Esophagus (tissue), 2 donors: ENCODE measurements at regions not wholly inside any gene's neighbourhood (a gene's known extent, or its start where the extent isn't known, plus 50 kb on each side); places are given as distances from the start of the nearest gene placed in this dataset.

Experiments
- H3K27ac ChIP-seq, 2 donors: one replicate each; pipeline ENCODE4 v1.5.1; 2013; ENCODE audit warnings: low read depth in 2 of 2, mild to moderate bottlenecking in 2 of 2, inconsistent platforms in 1 of 2, low read length in 1 of 2, moderate library complexity in 1 of 2
- H3K27me3 ChIP-seq, 2 donors: one replicate each; pipeline ENCODE4 v1.6.1; 2013; ENCODE audit warnings: low read length in 2 of 2, control low read depth in 1 of 2, mild to moderate bottlenecking in 1 of 2; ENCODE audit not compliant: insufficient read depth in 2 of 2, control insufficient read depth in 1 of 2
- H3K36me3 ChIP-seq, 2 donors: one replicate each; pipeline ENCODE4 v1.6.1; 2013; ENCODE audit warnings: low read length in 1 of 2; ENCODE audit not compliant: control insufficient read depth in 2 of 2, insufficient read depth in 2 of 2
- H3K4me1 ChIP-seq, 2 donors: one replicate each; pipeline ENCODE4 v1.6.1; 2013; ENCODE audit warnings: low read length in 1 of 2; ENCODE audit not compliant: control insufficient read depth in 2 of 2, insufficient read depth in 2 of 2
- H3K4me3 ChIP-seq, 2 donors: one replicate each; pipeline ENCODE4 v1.5.1; 2013; ENCODE audit warnings: low read length in 2 of 2, mild to moderate bottlenecking in 2 of 2, low read depth in 1 of 2, moderate library complexity in 1 of 2
- H3K9me3 ChIP-seq, 2 donors: one replicate each; pipeline ENCODE4 v1.6.1; 2013; ENCODE audit warnings: mild to moderate bottlenecking in 2 of 2, low read depth in 1 of 2, low read length in 1 of 2, moderate library complexity in 1 of 2; ENCODE audit not compliant: control insufficient read depth in 2 of 2, insufficient read depth in 1 of 2
- WGBS, 2 donors: extraction: QIAGEN DNeasy Blood & Tissue Kit; methylation state at CpG; one replicate each; pipeline ENCODE4 v1.1.7; 2013; 5-methylcytosine and 5-hydroxymethylcytosine counted together
- donor health status: healthy with polysubstance abuse.
- donor health status: Bipolar disorder and iron deficiency.

DNA sequence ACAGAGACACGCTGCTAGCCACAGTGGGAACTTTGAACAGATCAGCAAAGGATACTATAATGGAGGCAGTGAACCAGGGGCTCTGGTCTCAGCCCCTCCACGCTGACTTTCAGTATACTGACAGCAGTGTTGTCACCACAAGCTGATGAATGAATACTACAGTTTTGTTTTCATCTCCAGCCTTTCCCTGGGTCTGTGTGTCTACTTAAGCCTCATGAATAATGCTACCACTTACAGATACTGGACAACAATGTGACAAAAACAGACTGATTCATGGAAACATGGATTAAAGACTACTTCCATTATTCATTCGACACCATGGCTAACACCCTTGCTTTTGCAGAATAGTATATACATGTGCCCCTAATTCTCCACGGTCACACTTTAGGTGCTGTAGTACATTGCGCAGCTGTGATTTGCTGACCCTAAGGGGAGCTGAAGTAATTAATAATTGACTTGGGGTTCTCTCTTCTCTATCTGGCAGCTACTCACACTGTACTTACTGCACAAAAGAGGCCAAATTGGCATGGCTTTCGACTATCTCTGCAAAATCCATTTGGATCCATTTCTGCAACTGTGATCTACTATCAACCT, 203.2 kb upstream of the LYPLAL1 start:
- H3K9me3 ChIP-seq = peaks cover 0 to 2% of the 10 kb centered on the region in 2 donors
- H3K36me3 ChIP-seq = no peaks in the 10 kb centered on the region
- 81 to 82% methylated on average over 6 of the region's 6 CpGs for WGBS, 2 donors
- H3K4me1 ChIP-seq = no peaks in the 10 kb centered on the region
- H3K27me3 ChIP-seq = no peaks in the 10 kb centered on the region
- H3K27ac ChIP-seq = no peak overlapping the region
- no peak overlapping the region for H3K4me3 ChIP-seq

DNA sequence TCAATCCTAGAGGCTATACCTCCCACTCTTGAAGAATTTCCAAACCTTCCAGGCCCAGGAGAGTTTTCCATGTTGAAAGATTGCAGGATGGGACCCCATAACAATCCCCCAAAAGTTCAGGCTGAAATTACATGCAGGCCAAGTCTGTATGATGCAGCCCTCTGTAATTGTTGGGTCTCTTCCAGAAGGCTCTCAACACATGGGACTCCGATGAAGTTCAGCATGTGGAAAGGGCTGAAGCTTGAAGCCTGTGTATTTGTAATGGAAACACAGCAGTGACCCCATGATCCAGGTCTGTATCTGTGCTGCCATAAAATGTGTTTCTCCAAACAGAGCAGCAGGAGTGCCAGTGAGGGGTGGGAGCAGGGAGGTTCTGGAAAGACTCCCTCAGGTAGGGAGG, 202.5 kb upstream of the LYPLAL1 start:
- H3K36me3 ChIP-seq = no peaks in the 10 kb centered on the region
- no peak overlapping the region for H3K4me3 ChIP-seq
- no peaks in the 10 kb centered on the region for H3K27me3 ChIP-seq
- H3K9me3 ChIP-seq = peaks cover 0 to 2% of the 10 kb centered on the region in 2 donors
- 75 to 83% methylated on average over 1 of the region's 1 CpG for WGBS, 2 donors
- H3K27ac ChIP-seq = no peak overlapping the region
- H3K4me1 ChIP-seq = no peaks in the 10 kb centered on the region

DNA sequence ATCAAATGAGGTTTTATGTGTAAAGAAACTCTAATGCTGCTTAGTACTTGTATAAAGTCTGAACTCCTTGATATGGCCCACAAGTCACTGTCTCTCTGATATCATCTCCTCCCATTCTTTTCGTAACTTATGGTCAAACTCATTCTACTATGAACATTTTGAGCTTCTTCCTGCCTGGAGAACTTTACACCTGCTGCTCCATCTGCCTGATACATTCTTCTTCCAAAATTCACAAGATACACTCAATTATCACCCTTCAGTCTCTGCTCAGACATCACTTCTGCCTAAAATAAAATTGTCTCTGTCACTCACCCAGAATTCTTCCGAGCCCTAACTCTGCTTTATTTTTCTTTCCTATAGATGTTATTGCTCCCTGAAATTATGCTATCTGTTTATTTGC, 192.8 kb upstream of the LYPLAL1 start:
- Histone ChIP-seq H3K27ac (no peak overlapping the region), H3K27me3 (no peaks in the 10 kb centered on the region), H3K4me1 (no peaks in the 10 kb centered on the region), H3K4me3 (no peak overlapping the region), H3K9me3 (peaks cover 2% of the 10 kb centered on the region in 2 donors), H3K36me3 (no peaks in the 10 kb centered on the region)
- 85 to 90% methylated on average over 2 of the region's 2 CpGs for WGBS, 2 donors

DNA sequence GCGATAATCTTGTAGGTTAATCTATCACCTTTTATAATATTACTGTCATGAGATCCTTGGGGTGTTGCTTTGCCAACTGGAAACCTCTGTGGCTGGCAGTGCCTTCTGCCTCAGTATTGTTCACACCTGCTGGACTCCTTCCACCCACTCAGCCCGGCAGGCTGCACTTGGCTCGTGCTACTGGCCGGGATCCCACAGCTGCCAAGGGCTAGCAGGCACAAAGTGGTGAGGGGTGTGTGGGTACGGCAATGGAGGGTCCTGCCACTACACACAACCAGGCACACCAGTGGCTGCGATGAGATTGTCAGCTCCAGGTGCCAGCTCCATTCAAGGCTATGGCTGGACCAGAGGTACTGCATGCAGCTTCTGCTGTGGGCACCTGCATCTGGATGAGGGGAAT, 191.2 kb upstream of the LYPLAL1 start:
- H3K9me3 ChIP-seq = peaks cover 2% of the 10 kb centered on the region in 2 donors
- no peak overlapping the region for H3K4me3 ChIP-seq
- no peaks in the 10 kb centered on the region for H3K27me3 ChIP-seq
- H3K27ac ChIP-seq = no peak overlapping the region
- WGBS, 2 donors = 56 to 60% methylated on average over 6 of the region's 6 CpGs
- H3K4me1 ChIP-seq = no peaks in the 10 kb centered on the region
- H3K36me3 ChIP-seq = no peaks in the 10 kb centered on the region

DNA sequence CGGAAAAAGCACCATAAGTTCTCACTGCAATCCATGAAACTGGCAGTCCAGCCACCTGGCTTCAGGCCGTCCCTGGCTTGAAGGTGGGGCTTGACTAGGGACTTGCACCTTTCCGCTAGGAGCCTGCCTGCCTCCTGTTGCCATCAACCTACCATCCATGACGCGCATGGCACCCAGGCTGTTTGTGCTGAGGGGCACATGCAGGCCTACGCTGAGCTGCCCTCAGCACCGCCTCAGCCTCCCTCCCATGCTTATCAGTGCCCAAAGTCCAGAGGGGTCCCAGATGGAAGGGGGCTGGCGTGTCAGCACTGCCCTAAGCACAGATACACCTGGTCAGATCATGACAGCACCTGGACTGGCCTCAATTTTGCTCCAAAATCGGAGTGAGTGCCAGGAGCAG, 190.2 kb upstream of the LYPLAL1 start:
- Histone ChIP-seq H3K36me3 (no peaks in the 10 kb centered on the region), H3K9me3 (peaks cover 2% of the 10 kb centered on the region in 2 donors), H3K27me3 (no peaks in the 10 kb centered on the region), H3K4me1 (no peaks in the 10 kb centered on the region), H3K4me3 (no peak overlapping the region), H3K27ac (no peak overlapping the region)
- 91 to 93% methylated on average over 9 of the region's 9 CpGs for WGBS, 2 donors

DNA sequence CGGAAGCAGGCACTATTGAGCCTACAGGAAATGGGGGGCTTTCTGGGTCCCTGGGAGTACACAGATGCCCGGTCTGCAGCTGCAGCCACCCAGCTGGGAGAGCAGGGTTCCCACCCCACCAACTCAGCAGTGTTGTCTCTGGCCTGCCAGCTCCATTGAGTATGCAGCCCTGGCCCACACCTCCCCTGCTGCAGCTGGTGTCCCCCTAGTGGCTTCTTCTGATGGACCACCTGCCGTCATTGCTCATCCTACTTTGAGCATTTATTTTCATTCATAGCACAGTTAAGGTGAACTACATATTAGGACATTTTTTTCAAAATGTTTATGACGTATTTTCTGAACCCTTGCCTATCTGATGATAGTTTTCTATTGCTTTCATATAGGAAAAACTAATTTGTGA, 189.8 kb upstream of the LYPLAL1 start:
- 91% methylated on average over 4 of the region's 4 CpGs for WGBS, 2 donors
- H3K27ac ChIP-seq = no peak overlapping the region
- no peak overlapping the region for H3K4me3 ChIP-seq
- peaks cover 2% of the 10 kb centered on the region in 2 donors for H3K9me3 ChIP-seq
- no peaks in the 10 kb centered on the region for H3K4me1 ChIP-seq
- H3K36me3 ChIP-seq = no peaks in the 10 kb centered on the region
- no peaks in the 10 kb centered on the region for H3K27me3 ChIP-seq

DNA sequence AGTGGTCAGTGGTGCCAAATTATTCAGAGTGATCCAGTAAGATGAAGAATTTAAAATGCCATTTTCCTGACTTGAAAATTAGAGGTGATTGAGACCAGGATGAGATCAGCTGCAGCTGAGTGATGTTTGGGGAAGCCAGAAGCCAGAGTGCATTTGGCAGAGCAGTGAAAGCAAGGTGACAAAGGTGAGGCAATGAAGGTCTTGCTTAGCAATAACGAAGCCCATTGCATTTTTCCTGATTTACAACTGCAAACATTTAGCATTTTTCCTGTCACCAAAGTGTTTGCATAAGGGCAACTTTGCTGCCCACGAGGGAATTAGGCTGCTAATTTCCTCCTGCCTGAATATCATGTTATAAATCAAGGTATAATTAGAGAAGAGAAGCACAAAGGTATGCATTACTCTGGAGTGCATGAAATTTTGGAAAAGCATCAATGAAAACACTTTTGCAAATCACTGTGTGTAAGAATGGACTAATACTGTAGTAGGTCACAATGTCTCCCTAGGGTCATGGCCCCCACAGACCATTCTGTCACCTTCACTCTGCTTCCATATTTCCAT, 188.2 kb upstream of the LYPLAL1 start:
- 31 to 32% methylated on average over 2 of the region's 2 CpGs for WGBS, 2 donors
- H3K4me3 ChIP-seq = no peak overlapping the region
- no peaks in the 10 kb centered on the region for H3K4me1 ChIP-seq
- no peaks in the 10 kb centered on the region for H3K36me3 ChIP-seq
- no peak overlapping the region for H3K27ac ChIP-seq
- no peaks in the 10 kb centered on the region for H3K27me3 ChIP-seq
- H3K9me3 ChIP-seq = peaks cover 2 to 4% of the 10 kb centered on the region in 2 donors

DNA sequence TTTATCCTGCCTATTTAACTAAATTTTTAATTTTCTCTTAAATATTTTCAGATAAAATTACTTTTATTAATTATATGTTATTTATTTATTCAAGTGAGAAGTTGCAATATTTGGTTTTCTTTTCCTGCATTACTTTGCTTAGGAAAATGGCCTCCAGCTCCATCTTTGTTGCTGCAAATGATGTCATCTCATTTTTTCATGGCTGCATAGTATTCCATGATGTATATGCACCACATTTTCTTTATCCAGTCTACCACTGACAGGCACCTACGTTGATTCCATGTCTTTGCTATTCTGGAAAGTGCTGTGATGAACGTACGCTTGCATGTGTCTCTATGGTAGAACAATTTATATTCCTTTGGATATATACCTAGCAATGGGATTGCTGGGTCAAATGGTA, 186.9 kb upstream of the LYPLAL1 start:
- no peak overlapping the region for H3K4me3 ChIP-seq
- 86 to 92% methylated on average over 3 of the region's 3 CpGs for WGBS, 2 donors
- no peaks in the 10 kb centered on the region for H3K4me1 ChIP-seq
- peaks cover 2 to 4% of the 10 kb centered on the region in 2 donors for H3K9me3 ChIP-seq
- H3K27ac ChIP-seq = no peak overlapping the region
- no peaks in the 10 kb centered on the region for H3K27me3 ChIP-seq
- no peaks in the 10 kb centered on the region for H3K36me3 ChIP-seq

DNA sequence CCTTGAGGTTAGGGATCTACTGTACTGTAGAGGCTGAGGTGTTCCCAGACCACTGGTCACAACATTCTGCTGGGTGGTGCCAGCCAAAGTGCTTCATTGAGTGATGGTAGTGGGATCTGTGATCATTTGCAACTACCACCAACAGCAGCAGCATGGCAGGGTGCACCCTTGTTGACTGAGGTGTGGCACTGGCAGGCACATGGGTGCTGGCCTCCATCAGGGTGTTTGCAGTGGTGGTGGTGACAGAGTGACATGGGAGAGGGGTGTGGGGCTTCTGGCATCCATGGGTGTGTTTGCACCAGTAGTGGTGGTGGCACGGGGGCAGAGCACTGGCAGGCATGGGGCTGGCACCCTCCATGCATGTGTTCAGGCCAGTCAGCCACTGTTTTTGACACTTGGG, 183.7 kb upstream of the LYPLAL1 start:
- no peak overlapping the region for H3K27ac ChIP-seq
- WGBS, 2 donors = 81 to 83% methylated on average over 1 of the region's 1 CpG
- H3K4me1 ChIP-seq = no peaks in the 10 kb centered on the region
- H3K36me3 ChIP-seq = no peaks in the 10 kb centered on the region
- no peak overlapping the region for H3K4me3 ChIP-seq
- no peaks in the 10 kb centered on the region for H3K27me3 ChIP-seq
- peaks cover 0 to 2% of the 10 kb centered on the region in 2 donors for H3K9me3 ChIP-seq

DNA sequence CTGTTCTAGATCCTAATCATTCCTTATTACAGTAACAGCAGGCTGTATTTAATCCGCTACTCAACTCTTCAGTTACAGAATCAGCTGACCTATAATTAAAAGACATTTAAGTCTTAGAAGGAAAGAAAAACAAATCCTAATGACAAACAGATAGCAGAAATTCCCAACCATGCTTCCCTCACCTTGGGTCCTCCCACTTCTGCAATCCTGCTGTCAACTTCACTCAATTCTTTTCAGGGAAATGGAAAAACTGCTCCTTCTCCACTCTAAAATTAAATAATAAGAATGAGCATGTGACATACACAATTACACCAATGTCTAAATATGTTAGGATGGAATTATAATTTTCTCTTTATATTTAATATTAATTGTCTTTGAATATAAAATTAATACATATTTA, 182.6 kb upstream of the LYPLAL1 start:
- no peak overlapping the region for H3K27ac ChIP-seq
- H3K4me3 ChIP-seq = no peak overlapping the region
- H3K36me3 ChIP-seq = no peaks in the 10 kb centered on the region
- H3K27me3 ChIP-seq = no peaks in the 10 kb centered on the region
- 85 to 89% methylated on average over 1 of the region's 1 CpG for WGBS, 2 donors
- H3K4me1 ChIP-seq = no peaks in the 10 kb centered on the region
- H3K9me3 ChIP-seq = peaks cover 0 to 2% of the 10 kb centered on the region in 2 donors
